ENCODE measurements at regions not wholly inside any gene's neighbourhood (a gene's known extent, or its start where the extent isn't known, plus 50 kb on each side); places are given as distances from the start of the nearest gene placed in this dataset.

DNA sequence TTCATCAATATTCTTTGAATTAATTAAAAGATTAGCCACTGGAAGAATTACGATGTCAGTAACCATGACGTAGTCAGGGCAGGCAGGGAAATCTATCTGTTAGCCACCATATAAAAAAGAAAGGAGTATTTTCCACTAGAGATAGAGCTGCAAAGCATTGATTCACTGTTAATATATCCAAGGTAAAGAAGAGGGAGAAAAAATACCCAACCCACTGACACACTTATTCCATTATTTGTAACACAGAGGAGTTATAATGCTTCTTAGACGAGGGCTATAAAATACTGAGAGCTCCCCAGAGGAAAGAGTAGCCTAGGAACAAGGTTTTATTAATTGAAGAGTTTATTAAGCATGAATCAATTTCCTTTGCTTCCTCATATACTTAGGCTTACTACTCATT lies 382.2 kb upstream of the CDH6 start:
- ATAC-seq, result no peak
- H3K36me3 Mint-ChIP-seq (ENCODE audit: low read depth), result no peaks in the 10 kb centered on the region

DNA sequence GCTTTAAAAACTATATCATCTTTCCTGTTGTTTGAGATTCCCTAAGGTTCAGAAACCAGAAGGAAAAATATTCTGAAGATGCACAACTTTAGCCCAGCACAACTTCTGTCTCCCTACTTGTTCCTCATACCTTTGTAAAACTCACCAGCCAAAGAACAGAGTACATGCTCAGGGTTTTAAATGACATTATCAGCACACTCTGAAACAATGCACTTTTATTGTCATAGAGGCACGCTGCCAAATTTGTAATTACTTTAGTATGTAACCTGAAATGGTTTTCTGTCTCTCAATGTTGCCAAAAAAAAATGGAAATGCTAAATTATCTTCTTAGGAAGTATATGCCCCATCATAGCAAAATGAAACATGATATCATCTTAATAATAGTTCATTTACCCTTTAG lies 383.6 kb upstream of the CDH6 start:
- Mint-ChIP-seq H3K9me3 (no peaks in the 10 kb centered on the region; the same call in 2 of the 3 replicates), H3K27me3 (ENCODE audit: insufficient read depth, low read depth, poor library complexity) (peaks cover 2% of the 10 kb centered on the region), H3K27ac (no peak overlapping the region), H3K4me3 (no peak overlapping the region), H3K4me1 (peaks cover 5% of the 10 kb centered on the region; the same call in 2 of the 3 replicates), H3K36me3 (ENCODE audit: low read depth) (no peaks in the 10 kb centered on the region)
- no peak overlapping the region for H2AFZ ChIP-seq
- H3F3A ChIP-seq (replicated peaks; ENCODE audit: low read depth), result no peaks in the 10 kb centered on the region
- no peaks in the 10 kb centered on the region for H4K20me1 ChIP-seq (replicated peaks; ENCODE audit: insufficient read depth)
- no peak for ATAC-seq
- no peaks in the 10 kb centered on the region for H3K27me3 ChIP-seq (ENCODE audit: insufficient read depth)
- peaks cover 6% of the 10 kb centered on the region; the same call in 1 of the 2 replicates for H3K4me1 ChIP-seq (ENCODE audit: insufficient read depth)
- no peaks in the 10 kb centered on the region for H3K79me2 ChIP-seq (replicated peaks; ENCODE audit: insufficient read depth)
- no peaks in the 10 kb centered on the region for H3K9me2 ChIP-seq (ENCODE audit: insufficient read depth)
- no peak for DNase-seq (ENCODE audit: low spot score)
- H3K4me2 ChIP-seq, result no peak overlapping the region
- H3K36me3 ChIP-seq (ENCODE audit: insufficient read depth), result no peaks in the 10 kb centered on the region
- H3K27ac ChIP-seq (ENCODE audit: low read depth), result no peak overlapping the region
- no peak overlapping the region for H3K4me3 ChIP-seq
- TF ChIP-seq, protein P1, sequence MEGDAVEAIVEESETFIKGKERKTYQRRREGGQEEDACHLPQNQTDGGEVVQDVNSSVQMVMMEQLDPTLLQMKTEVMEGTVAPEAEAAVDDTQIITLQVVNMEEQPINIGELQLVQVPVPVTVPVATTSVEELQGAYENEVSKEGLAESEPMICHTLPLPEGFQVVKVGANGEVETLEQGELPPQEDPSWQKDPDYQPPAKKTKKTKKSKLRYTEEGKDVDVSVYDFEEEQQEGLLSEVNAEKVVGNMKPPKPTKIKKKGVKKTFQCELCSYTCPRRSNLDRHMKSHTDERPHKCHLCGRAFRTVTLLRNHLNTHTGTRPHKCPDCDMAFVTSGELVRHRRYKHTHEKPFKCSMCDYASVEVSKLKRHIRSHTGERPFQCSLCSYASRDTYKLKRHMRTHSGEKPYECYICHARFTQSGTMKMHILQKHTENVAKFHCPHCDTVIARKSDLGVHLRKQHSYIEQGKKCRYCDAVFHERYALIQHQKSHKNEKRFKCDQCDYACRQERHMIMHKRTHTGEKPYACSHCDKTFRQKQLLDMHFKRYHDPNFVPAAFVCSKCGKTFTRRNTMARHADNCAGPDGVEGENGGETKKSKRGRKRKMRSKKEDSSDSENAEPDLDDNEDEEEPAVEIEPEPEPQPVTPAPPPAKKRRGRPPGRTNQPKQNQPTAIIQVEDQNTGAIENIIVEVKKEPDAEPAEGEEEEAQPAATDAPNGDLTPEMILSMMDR (conservative IDR thresholded peaks at IDR 0.05; ENCODE audit: low read depth in 2 of 2), result no peak
- TF ChIP-seq ZNF331 (CRISPR knock-in tag; IDR thresholded peaks at IDR 0.05; ENCODE audit: low read depth) (no peak), EZH2 (IDR thresholded peaks at IDR 0.05; ENCODE audit: low read depth, unreplicated experiment) (no peak), EZH2phosphoT487 (IDR thresholded peaks at IDR 0.05; ENCODE audit: unreplicated experiment) (no peak)
- TF ChIP-seq, protein P2, sequence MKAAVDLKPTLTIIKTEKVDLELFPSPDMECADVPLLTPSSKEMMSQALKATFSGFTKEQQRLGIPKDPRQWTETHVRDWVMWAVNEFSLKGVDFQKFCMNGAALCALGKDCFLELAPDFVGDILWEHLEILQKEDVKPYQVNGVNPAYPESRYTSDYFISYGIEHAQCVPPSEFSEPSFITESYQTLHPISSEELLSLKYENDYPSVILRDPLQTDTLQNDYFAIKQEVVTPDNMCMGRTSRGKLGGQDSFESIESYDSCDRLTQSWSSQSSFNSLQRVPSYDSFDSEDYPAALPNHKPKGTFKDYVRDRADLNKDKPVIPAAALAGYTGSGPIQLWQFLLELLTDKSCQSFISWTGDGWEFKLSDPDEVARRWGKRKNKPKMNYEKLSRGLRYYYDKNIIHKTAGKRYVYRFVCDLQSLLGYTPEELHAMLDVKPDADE (IDR thresholded peaks at IDR 0.05), result no peak
- TF ChIP-seq, protein P3, sequence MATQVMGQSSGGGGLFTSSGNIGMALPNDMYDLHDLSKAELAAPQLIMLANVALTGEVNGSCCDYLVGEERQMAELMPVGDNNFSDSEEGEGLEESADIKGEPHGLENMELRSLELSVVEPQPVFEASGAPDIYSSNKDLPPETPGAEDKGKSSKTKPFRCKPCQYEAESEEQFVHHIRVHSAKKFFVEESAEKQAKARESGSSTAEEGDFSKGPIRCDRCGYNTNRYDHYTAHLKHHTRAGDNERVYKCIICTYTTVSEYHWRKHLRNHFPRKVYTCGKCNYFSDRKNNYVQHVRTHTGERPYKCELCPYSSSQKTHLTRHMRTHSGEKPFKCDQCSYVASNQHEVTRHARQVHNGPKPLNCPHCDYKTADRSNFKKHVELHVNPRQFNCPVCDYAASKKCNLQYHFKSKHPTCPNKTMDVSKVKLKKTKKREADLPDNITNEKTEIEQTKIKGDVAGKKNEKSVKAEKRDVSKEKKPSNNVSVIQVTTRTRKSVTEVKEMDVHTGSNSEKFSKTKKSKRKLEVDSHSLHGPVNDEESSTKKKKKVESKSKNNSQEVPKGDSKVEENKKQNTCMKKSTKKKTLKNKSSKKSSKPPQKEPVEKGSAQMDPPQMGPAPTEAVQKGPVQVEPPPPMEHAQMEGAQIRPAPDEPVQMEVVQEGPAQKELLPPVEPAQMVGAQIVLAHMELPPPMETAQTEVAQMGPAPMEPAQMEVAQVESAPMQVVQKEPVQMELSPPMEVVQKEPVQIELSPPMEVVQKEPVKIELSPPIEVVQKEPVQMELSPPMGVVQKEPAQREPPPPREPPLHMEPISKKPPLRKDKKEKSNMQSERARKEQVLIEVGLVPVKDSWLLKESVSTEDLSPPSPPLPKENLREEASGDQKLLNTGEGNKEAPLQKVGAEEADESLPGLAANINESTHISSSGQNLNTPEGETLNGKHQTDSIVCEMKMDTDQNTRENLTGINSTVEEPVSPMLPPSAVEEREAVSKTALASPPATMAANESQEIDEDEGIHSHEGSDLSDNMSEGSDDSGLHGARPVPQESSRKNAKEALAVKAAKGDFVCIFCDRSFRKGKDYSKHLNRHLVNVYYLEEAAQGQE (IDR thresholded peaks at IDR 0.05; ENCODE audit: unreplicated experiment), result no peak

More for the DNA sequence above, 382.2 kb upstream of the CDH6 start:
- Histone ChIP-seq H4K20me1 (replicated peaks; ENCODE audit: insufficient read depth) (no peaks in the 10 kb centered on the region), H3K79me2 (replicated peaks; ENCODE audit: insufficient read depth) (no peaks in the 10 kb centered on the region), H3K9me2 (ENCODE audit: insufficient read depth) (no peaks in the 10 kb centered on the region), H3K27me3 (ENCODE audit: insufficient read depth) (no peaks in the 10 kb centered on the region), H2AFZ (no peak overlapping the region), H3K4me1 (ENCODE audit: insufficient read depth) (peaks cover 6% of the 10 kb centered on the region; the same call in 1 of the 2 replicates), H3F3A (replicated peaks; ENCODE audit: low read depth) (no peaks in the 10 kb centered on the region), H3K27ac (ENCODE audit: low read depth) (no peak overlapping the region), H3K4me2 (no peak overlapping the region), H3K36me3 (ENCODE audit: insufficient read depth) (no peaks in the 10 kb centered on the region), H3K4me3 (no peak overlapping the region)
- H3K27ac Mint-ChIP-seq, result no peak overlapping the region
- no peaks in the 10 kb centered on the region for H3K9me3 Mint-ChIP-seq
- H3K4me1 Mint-ChIP-seq, result peaks cover 4% of the 10 kb centered on the region; the same call in 1 of the 3 replicates
- no peaks in the 10 kb centered on the region for H3K27me3 Mint-ChIP-seq (ENCODE audit: insufficient read depth, low read depth, poor library complexity)
- no peak for TF ChIP-seq POLR2AphosphoS5 (IDR thresholded peaks at IDR 0.05; ENCODE audit: low read depth)
- TF ChIP-seq EZH2 (IDR thresholded peaks at IDR 0.05; ENCODE audit: low read depth, unreplicated experiment), result no peak
- TF ChIP-seq, protein P2 (IDR thresholded peaks at IDR 0.05), result no peak
- TF ChIP-seq, protein P3 (IDR thresholded peaks at IDR 0.05; ENCODE audit: unreplicated experiment), result no peak
- TF ChIP-seq JUNB (IDR thresholded peaks at IDR 0.05; ENCODE audit: unreplicated experiment), result no peak
- DNase-seq (ENCODE audit: low spot score), result no peak
- no peak overlapping the region for H3K4me3 Mint-ChIP-seq

Data from GM23338 (cell line).